ENCODE measurements at regions not wholly inside any gene's neighbourhood (a gene's known extent, or its start where the extent isn't known, plus 50 kb on each side); places are given as distances from the start of the nearest gene placed in this dataset.
"Not testable (repeated sequence)": the region's sequence is repeated elsewhere in the genome, so short reads cannot be mapped to it uniquely, and the experiment has no call there.

GRCh38 chr2:216776066-216776850 lies 80.9 kb upstream of the IGFBP5 start:
- DNase-seq (ENCODE audit: extremely low read depth, low read depth, low spot score): no peak

- no peak for DNase-seq (ENCODE audit: extremely low read depth, low read depth, low spot score)
Measured at GRCh38 chr2:216775043-216775453, 79.7 kb upstream of the IGFBP5 start.

DNA sequence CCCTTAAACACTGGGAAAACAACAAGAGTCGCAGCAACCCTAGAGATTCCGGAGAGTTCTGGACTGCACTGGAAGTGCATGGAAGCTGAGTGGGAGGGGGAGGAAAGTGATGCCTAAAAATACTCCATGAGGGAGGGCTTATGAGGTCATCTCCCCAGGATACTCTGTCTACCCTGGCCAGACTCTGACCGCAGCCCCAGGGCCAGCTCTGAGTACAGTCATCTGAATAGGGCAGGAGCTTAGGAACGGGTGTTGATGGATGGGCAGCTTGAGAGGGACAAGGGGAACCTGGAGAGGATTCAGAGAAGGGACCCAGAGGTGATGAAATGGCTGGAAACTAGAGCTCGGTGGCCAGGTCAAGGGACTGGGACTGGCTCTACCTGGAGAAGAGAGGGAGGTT lies 79.3 kb upstream of the IGFBP5 start:
- no peak for DNase-seq (ENCODE audit: extremely low read depth, low read depth, low spot score)

DNA sequence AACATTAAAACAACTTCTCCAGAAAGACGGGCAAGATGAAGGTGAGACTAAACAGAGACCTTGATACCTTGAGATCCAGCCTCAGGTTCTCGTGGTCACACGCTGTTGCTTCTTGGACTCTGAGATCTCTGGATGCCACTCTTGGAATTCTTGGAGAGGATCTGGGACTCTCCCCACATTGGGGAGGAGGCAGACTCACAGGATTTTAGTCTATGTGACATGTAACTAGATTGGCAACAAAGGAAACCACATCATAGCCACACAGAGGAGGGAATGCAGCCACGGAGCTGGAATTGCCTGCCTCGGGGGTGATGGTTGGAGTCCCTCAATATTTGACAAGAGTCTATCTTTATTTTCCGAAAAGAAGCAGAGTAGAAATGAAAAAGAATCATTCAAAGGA lies 78.8 kb upstream of the IGFBP5 start:
- DNase-seq (ENCODE audit: extremely low read depth, low read depth, low spot score): no peak

DNA sequence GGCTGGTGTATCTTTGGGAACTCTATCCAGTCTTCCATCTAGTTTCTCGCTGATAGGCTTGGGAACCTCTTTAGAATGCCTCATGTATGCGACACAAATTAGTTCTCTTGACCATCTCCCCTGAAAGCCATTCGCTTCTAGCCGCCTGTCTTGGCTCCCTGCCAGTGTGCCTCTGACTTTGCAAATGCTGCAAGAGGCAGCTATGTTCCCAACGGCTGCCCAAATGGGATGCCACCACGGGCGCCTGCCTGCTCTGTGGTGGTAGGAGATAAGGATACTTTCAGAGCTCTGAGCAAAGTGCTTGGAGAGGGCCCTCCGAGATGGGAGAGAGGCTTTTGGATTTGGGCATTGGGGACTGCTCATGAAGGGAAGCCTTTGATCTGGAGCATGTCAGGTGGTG lies 77.7 kb upstream of the IGFBP5 start:
- no peak for DNase-seq (ENCODE audit: extremely low read depth, low read depth, low spot score)

- DNase-seq (ENCODE audit: extremely low read depth, low read depth, low spot score): no peak
Measured at GRCh38 chr2:216770717-216771116, 75.4 kb upstream of the IGFBP5 start.

DNA sequence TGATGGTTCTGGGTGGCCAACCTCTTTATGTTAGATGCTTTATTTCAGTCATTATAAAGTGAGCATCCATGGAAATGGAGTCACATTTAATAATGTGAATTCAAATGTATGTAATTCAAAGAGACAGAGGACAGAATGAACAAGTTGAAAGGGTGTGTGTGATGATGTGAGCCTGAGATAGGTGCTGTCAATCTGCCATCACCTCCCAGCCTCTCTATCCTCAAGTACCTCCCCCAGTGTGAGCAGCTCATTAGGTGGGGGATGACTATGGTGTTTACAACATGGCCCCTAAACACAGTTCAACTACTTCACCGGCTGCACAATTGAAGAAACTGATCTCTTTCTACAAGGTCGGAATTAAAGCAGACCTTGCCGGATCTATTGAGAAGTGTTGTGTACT lies 74.7 kb upstream of the IGFBP5 start:
- no peak for DNase-seq (ENCODE audit: extremely low read depth, low read depth, low spot score)

DNA sequence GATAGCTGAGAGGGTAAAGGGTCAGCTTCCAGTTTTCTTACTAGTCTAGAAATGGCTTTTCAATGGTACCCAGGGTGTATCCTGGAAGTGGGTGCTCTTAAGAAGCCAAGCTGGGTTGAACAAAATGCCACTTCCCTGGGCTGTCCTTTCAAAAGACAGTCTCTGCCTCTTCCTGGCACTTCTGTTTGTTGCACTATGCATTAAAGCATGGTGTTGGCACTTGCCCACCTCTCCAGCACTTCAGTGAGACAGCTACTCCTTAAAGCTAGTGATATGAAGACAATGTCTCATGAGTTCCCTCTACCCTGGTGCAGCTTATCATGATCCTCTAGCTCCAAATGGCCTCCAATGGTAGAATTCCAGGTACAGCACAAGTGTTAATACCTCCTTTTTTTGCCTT lies 74.3 kb upstream of the IGFBP5 start:
- DNase-seq (ENCODE audit: extremely low read depth, low read depth, low spot score): no peak

- DNase-seq (ENCODE audit: extremely low read depth, low read depth, low spot score): no peak
Measured at GRCh38 chr2:216768908-216769411, 73.6 kb upstream of the IGFBP5 start.

DNA sequence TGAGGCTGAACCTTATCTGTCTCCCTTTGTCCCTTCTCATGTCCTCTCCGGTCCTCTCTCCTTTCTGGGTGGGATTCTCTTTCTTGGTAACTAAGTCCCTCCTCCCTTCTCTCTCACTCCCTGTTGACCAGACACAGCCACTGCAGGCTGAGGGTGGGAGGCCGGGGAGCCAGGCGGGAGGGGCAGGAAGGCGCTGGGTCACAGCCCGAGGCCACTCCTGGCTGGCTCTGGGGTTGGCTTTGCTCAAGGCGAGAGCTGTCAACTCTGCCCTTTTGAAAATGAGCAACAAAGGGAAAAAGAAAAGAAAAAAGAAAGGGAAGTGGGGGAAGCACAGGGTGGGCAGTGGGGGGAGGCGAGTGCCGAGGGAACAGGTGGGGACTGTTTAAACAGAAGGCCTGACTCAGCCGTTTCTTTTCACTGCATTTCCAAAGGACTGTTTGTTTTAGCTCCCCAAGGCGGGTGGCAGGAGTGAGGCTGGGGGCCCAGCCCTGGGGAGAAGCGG lies 70.5 kb upstream of the IGFBP5 start:
- no peak for DNase-seq (ENCODE audit: extremely low read depth, low read depth, low spot score)

GRCh38 chr2:216763396-216763795 lies 68.0 kb upstream of the IGFBP5 start:
- no peak for DNase-seq (ENCODE audit: extremely low read depth, low read depth, low spot score)

DNA sequence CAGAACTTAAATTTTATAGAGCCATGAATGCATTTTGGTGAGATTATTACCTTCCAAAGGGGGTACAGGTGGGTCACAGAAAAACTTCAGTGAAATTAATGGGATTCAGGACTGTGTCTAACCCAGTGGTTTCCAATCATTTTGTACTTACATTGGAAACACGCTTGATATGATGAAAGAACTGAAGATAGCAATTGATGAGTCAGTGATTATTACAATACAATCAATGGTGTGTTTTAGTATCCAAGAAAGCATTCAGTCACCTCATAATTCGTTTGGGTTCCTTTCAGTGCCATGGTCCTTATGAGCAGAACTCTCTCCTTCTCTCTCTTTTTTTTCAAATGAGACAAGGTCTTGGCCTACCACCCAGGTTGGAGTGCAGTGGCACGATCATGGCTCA lies 66.5 kb upstream of the IGFBP5 start:
- no peak for DNase-seq (ENCODE audit: extremely low read depth, low read depth, low spot score)

DNA sequence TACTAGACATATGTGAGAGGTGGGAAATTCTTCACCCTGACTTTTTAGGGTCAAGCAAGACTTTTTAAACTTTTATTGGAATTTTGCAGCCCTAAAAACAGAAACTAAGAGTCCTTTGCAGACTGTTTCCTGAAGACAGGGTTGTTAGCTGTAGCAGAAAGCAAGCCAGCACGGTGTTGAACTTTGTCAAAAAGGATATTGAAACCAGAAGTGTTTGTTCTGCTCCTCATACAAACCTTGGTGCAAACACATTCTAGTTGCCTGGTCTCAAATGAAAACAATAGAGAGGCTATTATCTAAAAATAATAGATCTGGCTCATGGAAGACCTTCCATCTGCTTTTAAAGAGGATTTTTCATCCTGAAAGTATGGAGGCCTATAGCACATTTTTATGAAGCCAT lies 65.8 kb upstream of the IGFBP5 start:
- DNase-seq (ENCODE audit: extremely low read depth, low read depth, low spot score): no peak

- DNase-seq (ENCODE audit: extremely low read depth, low read depth, low spot score): no peak
Measured at GRCh38 chr2:216758256-216759155, 63.2 kb upstream of the IGFBP5 start.

DNA sequence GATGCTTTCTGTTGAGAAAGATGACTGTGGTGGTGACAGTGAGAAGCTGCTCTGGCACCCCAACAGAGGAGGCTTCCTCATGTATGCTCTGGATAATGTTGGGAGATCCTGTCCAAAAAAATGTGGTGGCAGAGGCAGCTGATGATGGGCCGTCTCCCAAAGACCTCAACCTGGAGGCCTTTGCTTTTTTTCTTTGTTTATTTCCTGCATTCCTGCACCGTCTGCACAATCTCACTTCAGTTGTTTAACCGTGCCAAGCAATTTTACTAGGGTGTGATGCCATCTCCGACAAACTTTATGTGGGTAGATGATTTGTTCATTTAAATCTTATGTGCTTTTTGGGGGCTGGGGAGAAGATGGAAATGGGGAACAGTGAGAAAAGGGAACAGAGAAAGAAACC lies 62.2 kb upstream of the IGFBP5 start:
- no peak for DNase-seq (ENCODE audit: extremely low read depth, low read depth, low spot score)

DNA sequence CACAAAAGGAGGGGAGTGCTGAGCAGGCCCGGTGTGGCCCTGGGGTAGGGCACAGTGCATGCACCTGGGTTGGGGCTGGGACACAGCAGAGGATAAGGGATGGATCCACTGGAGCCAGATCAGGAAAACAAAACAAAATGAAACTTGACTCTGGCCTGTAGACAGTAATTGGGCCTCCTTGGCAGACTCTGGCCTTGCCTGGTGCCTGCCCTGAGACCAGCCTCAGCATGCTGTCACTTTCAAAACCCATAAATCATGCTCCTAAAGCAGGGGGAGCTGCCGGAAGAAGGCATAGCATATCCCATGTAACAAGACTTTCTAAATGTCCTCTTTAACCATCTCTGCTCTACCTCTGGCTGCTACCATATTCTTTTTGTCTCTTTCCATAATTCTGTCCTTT lies 61.1 kb upstream of the IGFBP5 start:
- no peak for DNase-seq (ENCODE audit: extremely low read depth, low read depth, low spot score)

DNA sequence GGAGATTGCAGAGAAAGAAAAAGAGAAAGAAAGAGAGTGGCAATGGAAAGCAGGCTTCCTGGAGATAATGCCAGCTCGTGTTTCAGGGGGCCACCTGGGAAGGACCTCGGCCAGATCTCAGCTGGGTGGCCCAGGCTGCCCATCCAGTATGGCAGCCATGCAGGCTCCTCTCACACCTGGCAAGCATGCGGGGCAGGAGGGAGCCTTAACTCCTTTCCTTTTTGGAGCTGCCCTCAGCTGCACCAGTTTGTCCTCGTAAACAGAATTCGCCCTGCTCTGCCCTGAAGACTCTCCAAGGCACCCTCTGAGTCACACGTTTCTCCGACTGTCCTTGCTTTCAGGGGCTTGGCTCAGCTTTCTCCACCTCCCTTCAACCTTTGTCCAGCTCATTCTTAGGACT lies 59.5 kb upstream of the IGFBP5 start:
- DNase-seq (ENCODE audit: extremely low read depth, low read depth, low spot score): no peak

DNA sequence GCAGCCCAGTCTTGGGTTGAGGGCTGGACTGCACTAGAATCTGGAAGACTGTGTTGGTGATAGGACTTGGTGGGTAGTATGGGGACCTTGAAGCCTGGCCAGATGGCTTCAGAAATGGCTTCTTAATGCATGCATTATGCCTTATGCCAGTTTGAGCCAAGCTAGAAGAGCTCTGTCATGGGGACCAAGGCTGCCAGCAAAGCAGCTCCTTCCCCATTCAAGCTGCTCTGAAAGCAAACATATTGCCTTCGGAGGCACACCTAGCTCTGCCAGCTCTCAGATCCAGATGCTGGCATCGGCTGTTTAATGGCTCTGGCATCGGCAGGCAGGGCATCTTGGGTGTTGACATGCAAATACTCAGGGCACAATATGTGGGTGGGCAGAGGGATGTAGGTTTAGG lies 59.0 kb upstream of the IGFBP5 start:
- no peak for DNase-seq (ENCODE audit: extremely low read depth, low read depth, low spot score)

DNA sequence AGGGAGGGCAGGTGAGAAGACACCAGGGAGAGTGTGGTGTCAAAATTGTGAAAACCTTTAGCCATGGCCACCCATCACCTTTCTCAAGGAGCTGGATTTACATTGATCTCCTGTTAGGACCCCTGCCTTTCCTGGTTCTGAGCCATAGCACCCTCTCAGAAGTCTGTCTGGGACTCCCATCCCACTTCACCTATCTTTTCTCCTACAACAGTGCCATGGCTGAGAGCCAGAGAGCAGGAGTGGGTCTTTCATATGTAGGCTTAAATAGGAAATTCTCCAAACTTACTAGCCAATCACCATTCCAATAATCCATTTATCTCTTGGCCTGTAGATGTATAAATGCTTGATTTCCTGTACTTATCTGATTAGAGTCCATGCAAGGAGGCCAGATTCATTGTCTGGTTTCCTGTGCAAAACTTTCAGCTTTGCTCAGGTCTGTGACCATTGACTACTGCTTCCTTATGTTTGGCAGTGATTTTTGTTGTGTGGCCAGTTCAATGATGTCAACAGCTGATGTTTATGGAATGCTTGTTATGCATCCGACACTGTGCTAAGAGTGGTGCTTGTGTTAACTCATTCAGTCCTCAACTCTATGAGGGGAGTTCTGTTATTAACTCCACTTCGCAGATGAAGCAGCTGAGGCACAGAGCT lies 57.6 kb upstream of the IGFBP5 start:
- peak; percentile 23 for DNase-seq (ENCODE audit: extremely low read depth, low read depth, low spot score)

DNA sequence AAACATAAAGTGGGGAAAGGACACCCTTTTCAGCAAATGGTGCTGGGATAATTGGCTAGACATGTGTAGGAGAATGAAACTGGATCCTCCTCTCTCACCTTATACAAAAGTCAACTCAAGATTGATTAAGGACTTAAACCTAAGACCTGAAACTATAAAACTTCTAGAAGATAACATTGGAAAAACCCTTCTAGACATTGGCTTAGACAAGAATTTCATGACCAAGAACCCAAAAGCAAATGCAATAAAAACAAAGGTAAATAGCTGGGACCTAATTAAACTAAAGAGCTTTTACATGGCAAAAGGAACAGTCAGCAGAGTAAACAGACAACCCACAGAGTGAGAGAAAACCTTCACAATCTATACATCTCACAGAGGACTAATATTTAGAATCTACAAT lies 55.4 kb upstream of the IGFBP5 start:
- not testable (repeated sequence) for DNase-seq (ENCODE audit: extremely low read depth, low read depth, low spot score)

GRCh38 chr2:216746268-216746667 lies 50.9 kb upstream of the IGFBP5 start:
- not testable (repeated sequence) for DNase-seq (ENCODE audit: extremely low read depth, low read depth, low spot score)

Data from glomerular endothelial cell (primary cell).